GM19468 (cell line): ENCODE measurements at regions not wholly inside any gene's neighbourhood (a gene's known extent, or its start where the extent isn't known, plus 50 kb on each side); places are given as distances from the start of the nearest gene placed in this dataset.

Source experiments
- ATAC-seq: cut with Tn5 transposase; IDR thresholded peaks from one replicate; pipeline ENCODE4 v1.9.1; 2021; ENCODE audit warnings: mild to moderate bottlenecking, moderate library complexity, moderate number of reproducible peaks; ENCODE audit not compliant: unreplicated experiment; ENCODE audit errors: extremely low read depth

DNA sequence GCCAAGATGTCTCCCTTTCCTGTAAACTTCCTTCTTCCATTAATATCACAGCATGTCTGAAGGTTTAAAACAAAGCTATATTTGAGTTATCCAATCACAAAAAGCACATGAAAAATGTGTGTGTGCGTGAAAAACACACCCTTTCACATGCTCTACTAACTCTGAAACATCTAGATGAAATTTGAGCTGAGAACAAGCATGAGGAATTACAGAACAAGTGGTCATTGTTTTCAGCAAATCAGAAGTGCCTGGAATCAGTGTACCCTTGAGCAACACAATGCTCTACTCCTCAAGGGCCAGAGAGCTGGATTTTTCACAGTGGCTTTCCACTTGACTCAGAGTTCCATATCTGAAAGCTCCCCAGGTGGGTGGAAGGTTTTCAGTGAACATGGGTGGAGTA is 255.9 kb downstream of the PSAT1 start:
- ATAC-seq, result no peak

DNA sequence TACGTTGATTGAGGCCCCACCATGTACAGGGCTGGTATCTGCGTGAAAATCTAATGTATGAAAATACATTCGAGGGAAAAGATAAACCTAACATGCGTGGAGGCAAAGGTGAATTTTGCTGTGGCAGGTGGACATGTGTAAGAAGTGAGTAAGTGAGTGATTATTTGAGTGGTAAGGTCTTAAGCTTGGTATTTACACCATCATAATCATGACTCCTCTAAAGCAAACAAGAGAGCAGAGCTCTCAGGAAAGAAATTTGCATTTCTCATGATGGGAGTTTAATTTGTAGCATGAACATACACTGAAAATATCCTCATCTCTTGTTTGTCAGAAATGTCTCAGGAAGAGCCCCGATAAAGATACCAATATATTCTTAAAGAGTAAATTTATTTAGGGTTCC is 260.6 kb downstream of the PSAT1 start:
- no peak for ATAC-seq

DNA sequence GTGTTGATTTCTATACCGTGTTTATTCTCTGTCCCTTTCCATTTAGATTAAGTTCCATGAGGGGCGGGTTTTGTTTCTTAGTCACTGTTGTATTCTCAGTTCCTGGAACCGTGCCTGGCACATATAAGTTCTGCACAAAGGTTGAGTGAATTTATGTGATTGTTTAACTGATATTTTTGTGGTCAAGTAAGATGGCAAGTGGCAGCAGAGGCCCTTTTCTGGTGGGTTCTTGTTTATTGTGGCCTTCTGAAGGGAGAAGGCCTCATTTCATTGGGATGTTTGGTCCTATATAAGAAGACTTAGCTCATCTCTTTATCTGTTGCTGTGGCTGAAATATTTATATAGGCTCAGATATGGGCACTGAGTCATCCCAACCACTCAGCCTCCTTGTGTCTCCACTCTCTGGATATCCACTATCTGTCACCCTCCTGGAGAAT is 262.5 kb downstream of the PSAT1 start:
- ATAC-seq, result no peak

DNA sequence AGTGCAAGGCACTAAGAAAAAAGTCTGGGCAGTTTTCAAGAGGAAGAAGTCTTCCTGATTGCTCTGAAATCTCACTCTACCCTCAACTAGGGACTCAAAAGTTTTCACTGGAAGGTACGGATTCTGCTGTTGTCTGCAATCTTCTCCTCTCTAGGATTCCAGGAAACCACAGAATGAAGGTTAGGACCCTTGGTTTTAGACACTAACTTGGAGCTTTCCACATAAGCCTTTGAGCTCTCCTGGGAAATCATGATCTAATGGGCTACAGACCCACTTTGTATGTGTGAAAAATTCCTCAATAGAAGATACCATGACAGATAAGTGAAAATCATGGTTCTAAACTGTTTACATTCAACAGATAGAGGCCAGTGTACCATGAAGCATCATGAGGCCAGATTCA is 265.1 kb downstream of the PSAT1 start:
- ATAC-seq, result no peak

DNA sequence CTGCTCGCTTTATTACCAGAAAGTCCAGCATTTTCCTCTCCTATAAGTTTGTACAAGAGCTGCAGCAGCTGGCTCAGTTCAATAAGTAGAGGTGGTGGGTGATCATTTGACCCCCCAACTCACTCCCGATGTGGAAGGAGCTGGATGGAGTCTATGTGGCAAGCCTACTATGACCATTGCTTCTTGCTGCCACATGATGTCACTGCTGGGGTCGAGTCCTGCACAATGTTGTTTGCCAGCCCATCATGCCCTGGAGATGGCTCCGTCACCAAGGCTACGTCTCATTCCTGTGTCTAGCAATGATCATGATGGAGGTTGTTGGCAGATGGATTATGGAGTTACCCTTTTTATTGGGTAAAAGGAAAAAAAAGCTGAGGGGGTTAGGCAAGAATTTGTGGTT is 266.3 kb downstream of the PSAT1 start:
- ATAC-seq, result no peak

DNA sequence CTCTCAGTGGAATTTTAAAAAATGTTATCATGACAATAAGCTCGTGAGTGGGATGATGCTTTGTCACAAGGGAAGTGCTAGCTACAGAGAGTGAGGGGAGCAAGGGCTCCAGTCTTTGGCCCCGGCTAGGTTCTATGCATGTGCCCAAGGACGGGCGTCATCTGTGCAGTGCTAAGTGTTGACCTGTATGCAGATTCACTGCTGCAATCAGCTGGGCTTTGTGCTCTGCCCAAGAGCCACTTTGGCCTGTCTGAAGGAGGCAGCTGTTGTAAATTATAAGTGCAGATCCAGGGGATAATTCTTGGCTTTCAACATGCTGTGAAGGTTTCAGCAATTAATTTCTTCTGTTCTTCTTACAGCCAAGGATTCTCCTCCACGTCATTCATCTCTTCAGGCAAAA is 268.6 kb downstream of the PSAT1 start:
- ATAC-seq, result no peak

DNA sequence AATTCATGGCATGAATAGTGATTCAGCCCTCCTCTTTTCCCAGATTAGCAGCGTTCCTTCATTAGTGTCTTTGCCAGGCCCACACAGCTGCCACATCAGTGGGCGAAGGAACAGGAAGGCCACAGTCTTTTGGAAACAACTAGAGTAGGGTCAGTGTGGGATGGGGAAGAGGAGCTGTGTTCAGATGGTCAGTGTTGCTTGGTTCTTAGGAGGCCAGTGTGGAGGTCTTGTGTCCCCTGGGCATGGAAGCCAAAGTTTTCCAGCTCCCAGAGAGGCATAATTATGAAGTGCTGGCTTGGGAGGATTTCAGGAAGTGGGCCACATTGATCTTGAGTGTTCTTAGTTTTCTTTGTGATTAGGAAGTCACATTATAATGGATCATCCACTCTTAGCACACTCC is 269.6 kb downstream of the PSAT1 start:
- ATAC-seq, result no peak

DNA sequence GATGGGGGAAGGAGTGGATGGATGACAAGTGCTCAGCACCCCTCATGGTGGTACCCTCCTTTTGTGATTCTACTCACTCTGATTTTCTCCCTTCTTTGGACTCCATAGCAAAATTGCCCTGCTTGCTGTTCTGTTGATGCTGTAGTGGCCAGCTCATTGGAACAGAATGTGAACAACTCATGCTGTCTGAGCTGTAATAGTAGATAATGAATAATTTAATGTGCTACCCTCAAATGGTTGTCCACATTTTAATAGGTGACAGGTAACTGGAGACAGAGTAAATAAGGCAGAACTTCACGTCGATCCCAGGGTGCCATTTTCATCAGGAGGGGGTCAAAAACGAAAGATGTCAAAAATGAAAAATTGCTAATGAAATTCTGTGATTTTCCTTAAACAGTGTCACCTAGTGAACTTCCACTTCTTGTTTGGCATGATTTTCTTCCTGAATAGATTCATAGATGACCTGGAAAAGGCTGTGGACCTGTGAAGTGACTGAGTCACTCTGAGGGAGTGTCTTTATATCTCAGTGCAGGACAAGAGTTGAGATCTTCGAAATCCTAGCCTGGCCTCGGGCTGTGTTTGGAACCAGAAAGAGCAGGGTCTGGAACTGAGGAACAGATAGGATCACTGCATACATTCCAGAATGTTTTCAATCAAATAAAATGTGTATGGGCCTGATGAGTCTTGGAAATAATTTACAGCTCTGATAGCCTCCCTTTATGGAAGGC is 270.2 kb downstream of the PSAT1 start:
- no peak for ATAC-seq

DNA sequence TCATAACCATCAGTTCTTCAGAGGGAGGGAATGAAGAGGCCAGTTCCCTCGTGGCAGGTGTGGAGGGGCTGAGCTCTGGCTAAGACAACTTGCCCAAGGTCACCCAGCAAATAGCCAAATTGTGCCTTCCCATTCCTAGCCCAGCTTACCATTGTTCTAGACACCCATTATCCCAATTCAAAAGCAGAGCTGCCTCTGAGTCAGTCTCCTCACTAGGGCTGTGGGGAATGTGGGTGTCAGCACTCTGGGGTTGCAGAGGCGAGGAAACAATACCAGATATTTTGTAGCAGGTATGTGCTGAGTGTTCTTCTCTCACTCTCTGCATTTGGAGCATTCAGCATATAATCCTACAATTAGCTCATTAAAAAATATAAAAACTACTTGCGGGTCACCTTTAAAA is 270.8 kb downstream of the PSAT1 start:
- ATAC-seq, result no peak

DNA sequence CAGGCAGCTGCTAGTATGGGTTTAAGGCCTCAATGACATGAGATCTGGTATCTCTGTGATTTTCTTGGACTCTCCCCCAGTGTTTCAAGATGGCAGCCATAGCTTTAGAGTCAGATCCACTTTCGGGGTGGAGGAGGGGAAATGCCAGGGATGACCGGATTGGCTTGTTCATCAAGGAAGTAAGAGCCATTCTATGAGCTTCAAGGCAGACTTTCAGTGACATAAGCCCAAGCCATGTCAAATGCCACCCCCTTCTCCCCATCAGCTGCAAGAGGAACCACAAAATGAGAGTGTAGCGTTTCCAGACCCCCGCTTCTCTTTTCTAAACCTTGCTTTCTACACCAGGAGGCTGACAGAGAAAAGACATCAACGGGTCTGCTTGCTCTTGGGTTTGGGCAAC is 271.8 kb downstream of the PSAT1 start:
- no peak for ATAC-seq

DNA sequence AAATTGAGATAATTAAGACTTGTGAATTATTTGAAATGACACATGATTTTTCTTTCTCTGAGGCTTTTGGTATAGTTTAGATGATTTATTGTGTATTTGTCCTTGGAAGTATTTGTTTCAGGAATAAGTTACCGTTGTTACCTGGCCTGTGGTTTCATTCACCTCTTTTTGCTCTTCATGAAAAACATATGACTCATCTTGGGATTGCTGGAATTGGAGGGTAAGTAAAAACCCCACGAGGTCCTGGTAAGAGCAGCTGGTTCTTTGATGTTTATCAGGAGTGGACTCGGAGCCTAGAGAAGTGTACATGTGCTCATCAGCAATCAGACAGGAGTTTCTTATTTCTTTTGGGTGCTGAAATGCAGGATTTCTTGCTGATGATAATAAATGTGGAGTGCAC is 275.3 kb downstream of the PSAT1 start:
- ATAC-seq, result no peak

DNA sequence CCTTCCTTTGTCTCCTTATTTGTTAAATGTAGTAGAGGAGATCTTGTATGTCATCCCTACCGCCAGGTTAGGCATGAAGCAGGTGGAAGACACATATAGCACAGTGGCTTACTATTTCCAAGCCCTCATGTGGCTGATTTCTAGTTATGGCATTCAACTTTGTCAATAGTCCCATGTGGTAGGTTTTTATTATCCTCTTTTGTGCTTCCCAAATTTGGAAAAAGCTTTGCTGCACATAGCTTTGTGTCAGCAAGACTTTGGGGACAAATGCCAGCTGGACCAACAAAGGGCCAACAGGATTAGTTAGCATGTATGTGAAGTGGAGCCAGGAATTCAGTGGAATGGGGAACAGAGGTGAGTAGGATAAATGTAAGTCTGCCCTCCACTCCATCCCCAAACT is 276.3 kb downstream of the PSAT1 start:
- no peak for ATAC-seq

DNA sequence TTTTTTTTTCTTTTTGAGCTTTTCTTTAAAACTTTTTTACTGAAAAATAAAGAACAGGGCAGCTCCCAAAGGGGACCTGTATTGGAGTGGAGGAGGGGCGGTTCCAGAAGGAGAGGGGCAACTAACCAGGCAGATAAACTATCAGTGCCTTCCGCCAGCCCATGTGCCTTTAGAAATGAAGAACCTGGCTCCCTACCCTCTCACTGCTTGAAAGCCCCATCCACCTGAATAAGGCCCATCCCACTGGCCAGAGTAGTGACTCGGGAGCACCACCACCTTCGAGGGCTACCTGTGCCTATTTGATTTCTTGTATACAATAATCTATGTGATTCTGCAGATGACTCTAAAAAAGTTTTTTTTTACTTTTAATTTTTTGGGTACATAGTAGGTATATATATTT is 276.7 kb downstream of the PSAT1 start:
- no peak for ATAC-seq

DNA sequence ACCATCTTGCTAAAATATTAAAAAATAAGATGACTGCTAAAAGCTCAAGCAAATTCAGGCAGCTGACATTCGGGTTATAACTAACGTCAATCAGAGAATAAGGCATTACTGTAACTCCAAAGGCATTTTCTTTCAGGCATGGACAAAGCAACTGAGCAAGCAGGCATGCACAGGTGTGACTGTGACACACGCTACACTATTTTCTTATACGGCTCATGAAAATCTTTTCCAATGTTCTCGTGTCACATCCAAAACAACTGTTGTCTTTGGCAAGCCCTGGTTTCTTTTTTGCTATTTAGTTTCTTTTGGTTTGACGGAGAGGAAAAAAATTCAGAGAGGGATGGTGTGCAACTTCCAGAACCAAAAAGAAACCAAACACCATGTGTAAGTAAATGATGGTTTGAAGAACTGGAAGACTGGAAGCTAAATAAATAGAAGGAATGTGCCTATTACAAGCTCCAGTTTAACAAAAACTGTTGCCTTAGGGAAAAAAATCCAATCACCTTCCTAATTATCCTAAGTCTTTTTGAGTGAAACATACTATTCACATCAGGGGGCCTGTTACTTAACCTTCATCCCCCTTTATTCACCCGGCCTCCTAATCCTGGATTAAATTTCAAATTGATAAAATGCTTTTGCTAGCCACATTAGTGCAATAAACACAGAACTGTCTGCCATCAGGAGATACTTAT is 277.6 kb downstream of the PSAT1 start:
- ATAC-seq, result no peak

DNA sequence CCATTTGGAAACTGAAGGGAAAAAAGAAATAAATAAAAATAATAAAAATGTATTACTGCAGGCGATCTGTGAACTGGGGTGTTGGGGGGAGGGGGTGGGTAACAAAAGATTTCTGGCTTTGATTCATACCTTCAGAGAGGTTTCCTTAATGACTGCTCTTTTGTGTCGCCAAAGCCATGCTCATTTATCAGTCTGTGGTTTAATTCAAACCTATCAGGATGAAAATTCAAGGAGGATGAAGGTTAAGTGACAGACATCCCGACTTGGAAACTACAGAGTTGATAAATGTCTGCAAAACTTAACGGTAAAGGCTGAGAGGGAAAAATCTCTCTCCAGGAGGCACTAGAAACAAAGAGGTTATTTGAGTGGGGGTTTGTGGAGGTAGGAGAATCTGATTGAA is 278.2 kb downstream of the PSAT1 start:
- ATAC-seq, result no peak

DNA sequence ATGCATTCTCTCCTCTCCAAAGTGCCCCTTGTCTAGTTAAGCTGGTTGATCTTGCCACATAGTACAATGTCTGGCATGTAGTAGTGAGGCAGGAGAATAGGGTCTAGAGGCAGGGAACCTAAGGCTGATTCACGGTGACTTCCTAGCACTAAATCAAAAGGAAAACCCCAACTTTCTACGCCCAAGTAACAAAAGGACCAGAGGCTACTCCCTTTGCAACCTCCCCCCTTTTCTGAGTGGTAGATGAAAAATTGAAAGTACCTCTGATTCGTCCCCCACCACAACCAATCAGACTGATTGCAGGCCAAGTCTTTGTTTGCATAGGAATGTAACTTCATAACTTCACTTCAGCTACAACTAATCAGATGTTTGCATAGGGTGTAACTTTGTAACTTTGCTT is 278.8 kb downstream of the PSAT1 start:
- no peak for ATAC-seq

DNA sequence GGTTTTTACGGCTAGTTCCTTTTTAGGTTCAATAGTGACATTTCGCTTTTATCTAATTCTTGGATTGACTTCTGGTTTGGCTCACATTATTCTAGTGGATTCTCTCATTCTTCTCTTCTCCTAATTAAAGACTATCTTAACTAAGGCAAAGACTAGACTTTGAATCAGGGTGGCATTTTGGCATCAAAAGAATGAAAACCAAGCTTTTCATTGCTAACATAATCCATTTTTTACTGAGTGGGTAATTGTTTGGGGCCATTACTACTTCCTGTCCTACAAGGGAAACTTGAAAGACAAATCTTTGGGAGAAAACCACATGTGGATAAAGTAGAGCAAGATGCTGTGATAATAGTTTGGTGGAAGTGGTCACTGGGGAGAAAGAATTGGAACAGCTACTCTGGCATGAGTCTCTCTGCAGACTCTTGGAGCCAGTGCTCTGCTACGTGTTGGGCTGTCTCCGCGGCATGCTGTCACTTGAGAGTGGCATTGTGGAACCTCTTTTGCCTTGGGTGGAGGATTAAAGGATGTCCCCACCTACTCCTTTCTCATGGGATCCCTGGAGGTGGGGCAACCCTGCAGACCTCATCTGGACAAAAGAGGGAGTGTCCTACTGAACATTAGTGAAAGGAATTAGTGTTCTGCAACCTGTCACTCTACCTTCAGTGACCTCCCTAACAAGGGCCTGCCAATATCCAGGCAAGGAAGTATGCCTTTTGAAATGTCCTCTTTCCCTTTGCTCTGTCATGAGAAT is 280.4 kb downstream of the PSAT1 start:
- ATAC-seq, result no peak

DNA sequence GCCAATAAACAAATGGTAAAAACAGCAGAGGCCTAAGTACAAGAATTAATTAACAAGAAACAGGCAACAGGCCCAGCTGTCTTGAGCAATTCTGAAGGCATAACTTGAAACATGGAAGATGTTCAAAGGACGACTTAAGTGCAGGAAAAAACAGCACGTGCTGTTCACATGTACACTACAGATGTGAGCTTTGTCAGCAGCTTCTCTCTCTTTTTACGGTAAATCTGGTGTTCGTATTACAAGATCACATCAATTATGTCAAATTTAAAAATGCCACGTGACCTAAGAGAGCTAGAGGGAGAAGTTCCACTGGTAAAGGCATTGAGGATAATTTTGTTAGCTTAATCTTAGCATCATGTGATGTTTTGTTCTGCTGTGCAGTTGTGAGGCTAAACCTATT is 281.1 kb downstream of the PSAT1 start:
- no peak for ATAC-seq

DNA sequence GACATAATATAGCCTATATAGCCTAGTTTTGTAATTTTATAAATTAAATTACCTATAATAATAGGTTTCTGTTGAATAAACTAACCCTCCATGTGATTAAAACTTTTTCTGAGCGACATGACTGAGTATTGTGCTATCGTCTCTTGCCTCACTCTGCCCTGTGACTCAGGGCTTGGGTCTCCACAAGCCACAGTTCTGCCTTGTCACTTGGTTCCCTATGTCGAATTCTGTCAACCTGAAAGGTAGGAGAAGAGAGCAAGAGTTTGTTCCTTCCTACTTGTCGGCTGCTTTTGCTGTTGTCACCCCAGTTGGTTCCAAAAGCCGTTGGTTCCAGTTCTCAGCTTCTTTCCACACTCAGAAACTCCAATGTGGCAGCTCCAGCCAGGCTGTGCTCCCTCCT is 285.9 kb downstream of the PSAT1 start:
- ATAC-seq, result no peak

DNA sequence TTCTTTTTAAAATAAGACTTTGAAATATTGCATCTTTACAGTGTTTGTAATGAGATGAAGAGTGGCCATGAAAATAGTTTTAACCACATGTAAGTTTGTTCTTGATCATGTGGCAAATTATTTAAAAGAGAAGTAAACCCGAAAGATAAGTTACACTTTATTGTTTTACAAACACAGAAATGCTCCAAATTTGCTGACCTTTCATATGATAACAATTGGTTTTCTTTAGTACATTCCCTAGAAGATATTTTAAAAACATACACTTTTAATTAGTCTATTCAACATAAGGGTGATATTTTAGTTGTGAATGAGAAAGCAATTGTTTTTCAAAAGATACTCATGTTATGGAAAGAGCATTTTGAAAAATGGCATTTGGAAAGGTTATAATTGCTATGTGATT is 287.7 kb downstream of the PSAT1 start:
- ATAC-seq, result no peak

DNA sequence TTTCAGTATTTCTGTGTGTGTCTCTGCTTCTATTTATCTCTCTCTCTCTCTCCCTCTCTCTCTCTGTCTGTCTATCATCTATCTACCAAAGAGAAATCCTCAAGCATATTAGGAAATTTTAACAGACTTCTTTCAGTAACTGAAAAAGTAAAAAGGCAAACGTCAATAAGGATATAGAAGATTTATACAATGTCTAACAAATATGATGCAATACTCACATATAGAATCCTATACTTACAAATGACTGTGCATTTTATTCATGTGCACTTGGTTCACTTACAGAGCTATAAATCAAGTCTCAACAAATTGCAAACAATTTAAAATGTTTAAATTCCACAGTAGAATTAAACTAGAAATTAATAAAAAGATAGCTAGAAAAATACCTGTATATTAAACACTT is 289.0 kb downstream of the PSAT1 start:
- ATAC-seq, result no peak
